CD4-positive, alpha-beta T cell treated with Interleukin-21 for 1 hour (primary cell): ENCODE measurements at regions not wholly inside any gene's neighbourhood (a gene's known extent, or its start where the extent isn't known, plus 50 kb on each side); places are given as distances from the start of the nearest gene placed in this dataset.
A peak's percentile ranks its signal among the peaks of the same experiment; 100 is the strongest.

Experiments used
- DNase-seq: peaks from one replicate; pipeline ENCODE4 v3.0.0-alpha.2; 2020

GRCh38 chr15:47950447-47950846 lies 170.3 kb upstream of the SLC24A5 start:
- DNase-seq = no peak

GRCh38 chr15:47951781-47952180 lies 169.0 kb upstream of the SLC24A5 start:
- no peak for DNase-seq

- no peak for DNase-seq
Observed at GRCh38 chr15:47954196-47954595, 166.6 kb upstream of the SLC24A5 start.

GRCh38 chr15:47955021-47955420 lies 165.8 kb upstream of the SLC24A5 start:
- no peak for DNase-seq

- DNase-seq = no peak
Observed at GRCh38 chr15:47959617-47960413, 161.0 kb upstream of the SLC24A5 start.

GRCh38 chr15:47961401-47962090 lies 159.2 kb upstream of the SLC24A5 start:
- DNase-seq = peak; percentile 2

GRCh38 chr15:47963265-47963664 lies 157.5 kb upstream of the SLC24A5 start:
- DNase-seq = no peak

GRCh38 chr15:47964229-47964628 lies 156.6 kb upstream of the SLC24A5 start:
- DNase-seq = no peak

- no peak for DNase-seq
Observed at GRCh38 chr15:47965297-47965696, 155.5 kb upstream of the SLC24A5 start.

GRCh38 chr15:47968593-47968992 lies 152.2 kb upstream of the SLC24A5 start:
- no peak for DNase-seq

GRCh38 chr15:47971637-47972036 lies 149.2 kb upstream of the SLC24A5 start:
- DNase-seq = no peak

GRCh38 chr15:47972738-47973137 lies 148.1 kb upstream of the SLC24A5 start:
- DNase-seq = no peak

- no peak for DNase-seq
Observed at GRCh38 chr15:47974724-47975123, 146.1 kb upstream of the SLC24A5 start.

GRCh38 chr15:47975427-47975826 lies 145.4 kb upstream of the SLC24A5 start:
- DNase-seq = no peak

GRCh38 chr15:47983533-47983932 lies 137.3 kb upstream of the SLC24A5 start:
- no peak for DNase-seq

- no peak for DNase-seq
Observed at GRCh38 chr15:47985568-47985967, 135.2 kb upstream of the SLC24A5 start.

- no peak for DNase-seq
Observed at GRCh38 chr15:47987461-47987860, 133.3 kb upstream of the SLC24A5 start.

- peak; percentile 27 for DNase-seq
Observed at GRCh38 chr15:47987908-47988532, 132.8 kb upstream of the SLC24A5 start.

GRCh38 chr15:47988564-47988963 lies 132.2 kb upstream of the SLC24A5 start:
- no peak for DNase-seq

- no peak for DNase-seq
Observed at GRCh38 chr15:47990821-47991220, 130.0 kb upstream of the SLC24A5 start.

- no peak for DNase-seq
Observed at GRCh38 chr15:47991357-47991756, 129.4 kb upstream of the SLC24A5 start.

GRCh38 chr15:47993051-47993450 lies 127.7 kb upstream of the SLC24A5 start:
- no peak for DNase-seq

GRCh38 chr15:47997195-47998080 lies 123.4 kb upstream of the SLC24A5 start:
- no peak for DNase-seq
